Liver (tissue), 8 donors: ENCODE measurements at regions not wholly inside any gene's neighbourhood (a gene's known extent, or its start where the extent isn't known, plus 50 kb on each side); places are given as distances from the start of the nearest gene placed in this dataset.

Experiments used
- DNase-seq: peaks from one replicate; pipeline ENCODE4 v3.0.0-alpha.2; 2017; ENCODE audit warnings: low spot score
- H3K27ac ChIP-seq, 2 donors: one replicate each; pipeline ENCODE4 v1.7.0; 2013; ENCODE audit warnings: inconsistent platforms in 2 of 2, low read length in 2 of 2, control low read depth in 1 of 2, low read depth in 1 of 2, mild to moderate bottlenecking in 1 of 2
- H3K27me3 ChIP-seq, 4 donors: one replicate each; pipeline versions ENCODE4 v1.6.1 to v1.7.0; 2013; ENCODE audit warnings: low read length in 3 of 4, inconsistent platforms in 1 of 4, mild to moderate bottlenecking in 1 of 4, moderate library complexity in 1 of 4; ENCODE audit not compliant: control insufficient read depth in 4 of 4, insufficient read depth in 4 of 4
- H3K36me3 ChIP-seq, 4 donors: one replicate each; pipeline versions ENCODE4 v1.6.1 to v1.7.0; 2013; ENCODE audit warnings: low read length in 3 of 4, mild to moderate bottlenecking in 3 of 4, low read depth in 1 of 4, moderate library complexity in 1 of 4; ENCODE audit not compliant: control insufficient read depth in 4 of 4, insufficient read depth in 3 of 4
- H3K4me1 ChIP-seq, 4 donors: one replicate each; pipeline versions ENCODE4 v1.6.1 to v1.7.0; 2013; ENCODE audit warnings: low read length in 3 of 4, mild to moderate bottlenecking in 3 of 4, moderate library complexity in 1 of 4; ENCODE audit not compliant: control insufficient read depth in 4 of 4, insufficient read depth in 4 of 4
- H3K4me3 ChIP-seq, 3 donors: one replicate each; pipeline versions ENCODE4 v1.6.1 to v1.7.0; 2013; ENCODE audit warnings: low read length in 3 of 3, control low read depth in 1 of 3, low read depth in 1 of 3, mild to moderate bottlenecking in 1 of 3
- H3K9ac ChIP-seq, 2 donors: one replicate each; pipeline ENCODE4 v1.7.0; 2013; ENCODE audit warnings: low read length in 2 of 2, mild to moderate bottlenecking in 2 of 2, moderate library complexity in 2 of 2, control low read depth in 1 of 2, low read depth in 1 of 2
- H3K9me3 ChIP-seq, 4 donors: one replicate each; pipeline versions ENCODE4 v1.6.1 to v1.7.0; 2013; ENCODE audit warnings: low read length in 3 of 4; ENCODE audit not compliant: control insufficient read depth in 4 of 4
- FOXA1 ChIP-seq: IDR thresholded peaks from 2 replicates; pipeline ENCODE4 v1.6.1; 2016; ENCODE audit warnings: antibody characterized with exemption
- FOXA2 ChIP-seq: IDR thresholded peaks from 2 replicates; pipeline ENCODE4 v1.6.1; 2016; ENCODE audit warnings: antibody characterized with exemption
- HNF4G ChIP-seq: IDR thresholded peaks from 2 replicates; pipeline ENCODE4 v1.6.1; 2016; ENCODE audit warnings: antibody characterized with exemption
- JUND ChIP-seq, 2 donors: IDR thresholded peaks; 2 replicates each; pipeline ENCODE4 v1.6.1; 2016; ENCODE audit warnings: antibody characterized with exemption in 2 of 2
- MAX ChIP-seq: IDR thresholded peaks from 2 replicates; pipeline ENCODE4 v1.6.1; 2016; ENCODE audit warnings: antibody characterized with exemption
- NR2F2 ChIP-seq: IDR thresholded peaks from 2 replicates; pipeline ENCODE4 v1.6.1; 2016; ENCODE audit warnings: antibody characterized with exemption
- RAD21 ChIP-seq, 2 donors: IDR thresholded peaks; 2 replicates each; pipeline ENCODE4 v1.6.1; 2016; ENCODE audit warnings: antibody characterized with exemption in 2 of 2, mild to moderate bottlenecking in 2 of 2
- REST ChIP-seq: IDR thresholded peaks from 2 replicates; pipeline ENCODE4 v1.6.1; 2016; ENCODE audit warnings: antibody characterized with exemption, mild to moderate bottlenecking
- SP1 ChIP-seq: IDR thresholded peaks from 2 replicates; pipeline ENCODE4 v1.6.1; 2018; ENCODE audit warnings: antibody characterized with exemption, mild to moderate bottlenecking
- WGBS: extraction: QIAGEN DNeasy Blood & Tissue Kit; methylation state at CpG from one replicate; pipeline ENCODE4 v1.1.7; 2013; 5-methylcytosine and 5-hydroxymethylcytosine counted together
- TF ChIP-seq, protein P1 (sequence below): fragments of 150-350 bp; IDR thresholded peaks from 2 replicates; pipeline ENCODE4 v1.5.1; 2017; ENCODE audit warnings: improper control_type of control experiment, low read depth, low read length; ENCODE audit not compliant: missing input control
- donor health status: healthy.
- donor health status: healthy.
- donor health status: healthy.
- donor health status: healthy.
- donor health status: healthy.

GRCh38 chr11:126140926-126141280 lies 70.5 kb downstream of the RPUSD4 start:
- WGBS: 39% methylated on average over 7 of the region's 7 CpGs
- Histone ChIP-seq H3K27ac (no peak overlapping the region), H3K36me3 (no peaks in the 10 kb centered on the region), H3K27me3 (no peaks in the 10 kb centered on the region), H3K9ac (no peak overlapping the region), H3K4me1 (peaks cover 0 to 5% (median 3%) of the 10 kb centered on the region in 4 donors), H3K9me3 (no peaks in the 10 kb centered on the region), H3K4me3 (no peak overlapping the region)
- TF ChIP-seq RAD21 (IDR thresholded peaks at IDR 0.05): peak in 1 of 2 donors; percentile 9
- no peak for TF ChIP-seq REST
- no peak for DNase-seq

- H3K4me3 ChIP-seq: no peak overlapping the region
- H3K36me3 ChIP-seq: no peaks in the 10 kb centered on the region
- 79% methylated on average over 9 of the region's 9 CpGs for WGBS
- no peak overlapping the region for H3K27ac ChIP-seq
- H3K4me1 ChIP-seq: peaks cover 0 to 5% (median 3%) of the 10 kb centered on the region in 4 donors
- H3K9me3 ChIP-seq: no peaks in the 10 kb centered on the region
- no peaks in the 10 kb centered on the region for H3K27me3 ChIP-seq
- no peak for TF ChIP-seq MAX
- TF ChIP-seq FOXA2: no peak
- TF ChIP-seq SP1: no peak
- TF ChIP-seq JUND (IDR thresholded peaks at IDR 0.05): no peak
- TF ChIP-seq, protein P1, sequence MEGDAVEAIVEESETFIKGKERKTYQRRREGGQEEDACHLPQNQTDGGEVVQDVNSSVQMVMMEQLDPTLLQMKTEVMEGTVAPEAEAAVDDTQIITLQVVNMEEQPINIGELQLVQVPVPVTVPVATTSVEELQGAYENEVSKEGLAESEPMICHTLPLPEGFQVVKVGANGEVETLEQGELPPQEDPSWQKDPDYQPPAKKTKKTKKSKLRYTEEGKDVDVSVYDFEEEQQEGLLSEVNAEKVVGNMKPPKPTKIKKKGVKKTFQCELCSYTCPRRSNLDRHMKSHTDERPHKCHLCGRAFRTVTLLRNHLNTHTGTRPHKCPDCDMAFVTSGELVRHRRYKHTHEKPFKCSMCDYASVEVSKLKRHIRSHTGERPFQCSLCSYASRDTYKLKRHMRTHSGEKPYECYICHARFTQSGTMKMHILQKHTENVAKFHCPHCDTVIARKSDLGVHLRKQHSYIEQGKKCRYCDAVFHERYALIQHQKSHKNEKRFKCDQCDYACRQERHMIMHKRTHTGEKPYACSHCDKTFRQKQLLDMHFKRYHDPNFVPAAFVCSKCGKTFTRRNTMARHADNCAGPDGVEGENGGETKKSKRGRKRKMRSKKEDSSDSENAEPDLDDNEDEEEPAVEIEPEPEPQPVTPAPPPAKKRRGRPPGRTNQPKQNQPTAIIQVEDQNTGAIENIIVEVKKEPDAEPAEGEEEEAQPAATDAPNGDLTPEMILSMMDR: no peak
- no peak for TF ChIP-seq FOXA1
- TF ChIP-seq HNF4G: no peak
- H3K9ac ChIP-seq: no peak overlapping the region
- no peak for DNase-seq
Observed at GRCh38 chr11:126140201-126140925, 71.1 kb downstream of the RPUSD4 start.

GRCh38 chr11:126139111-126140091 lies 72.0 kb downstream of the RPUSD4 start:
- 77% methylated on average over 13 of the region's 13 CpGs for WGBS
- Histone ChIP-seq H3K4me3 (no peak overlapping the region), H3K4me1 (peaks cover 0 to 5% (median 3%) of the 10 kb centered on the region in 4 donors), H3K27ac (no peak overlapping the region), H3K27me3 (no peaks in the 10 kb centered on the region), H3K9me3 (no peaks in the 10 kb centered on the region), H3K9ac (no peak overlapping the region), H3K36me3 (no peaks in the 10 kb centered on the region)
- peak; percentile 47 for TF ChIP-seq NR2F2
- TF ChIP-seq, protein P1: no peak
- no peak for DNase-seq
